Brain microvascular endothelial cell (primary cell): ENCODE measurements at regions not wholly inside any gene's neighbourhood (a gene's known extent, or its start where the extent isn't known, plus 50 kb on each side); places are given as distances from the start of the nearest gene placed in this dataset.

Experiments used
- DNase-seq: peaks from one replicate; pipeline ENCODE4 v3.0.0-alpha.2; 2020
- H3K27ac ChIP-seq: fragments of 250-450 bp; sonication (Bioruptor Pico); 2 replicates; pipeline ENCODE4 v1.5.1; 2020; ENCODE audit warnings: mild to moderate bottlenecking, moderate library complexity
- H3K27me3 ChIP-seq: fragments of 250-450 bp; sonication (Bioruptor Pico); replicated peaks from 2 replicates; pipeline ENCODE4 v1.5.1; 2020; ENCODE audit warnings: mild to moderate bottlenecking
- H3K36me3 ChIP-seq: fragments of 250-450 bp; sonication (Bioruptor Pico); replicated peaks from 2 replicates; pipeline ENCODE4 v1.5.1; 2020; ENCODE audit warnings: mild to moderate bottlenecking
- H3K4me3 ChIP-seq: 2 replicates; pipeline ENCODE4 v1.5.1; 2011; ENCODE audit warnings: low read depth, mild to moderate bottlenecking, control low read depth, low read length, moderate library complexity
- CTCF ChIP-seq: IDR thresholded peaks from 2 replicates; pipeline ENCODE4 v1.5.1; 2011; ENCODE audit warnings: low read depth, mild to moderate bottlenecking, moderate library complexity, low read length, control low read depth, inconsistent platforms; ENCODE audit errors: missing control alignments
- in situ Hi-C: cut with HindIII; loops from 2 replicates; pipeline ENCODE4 v1.10.0; 2017; ENCODE audit warnings: low sequenced_read_pairs, low pct_ligation_motif_present

- no peak for DNase-seq
- H3K27ac ChIP-seq = no peak overlapping the region
- no peak for TF ChIP-seq CTCF
- H3K36me3 ChIP-seq = no peaks in the 10 kb centered on the region
- no peaks in the 10 kb centered on the region for H3K27me3 ChIP-seq
- H3K4me3 ChIP-seq = no peak overlapping the region
- in situ Hi-C loops = no loop called here
Observed at GRCh38 chr2:223386189-223386588, 216.0 kb downstream of the SCG2 start.

- no peak for DNase-seq
- in situ Hi-C loops = no loop called here
- H3K36me3 ChIP-seq = no peaks in the 10 kb centered on the region
- no peaks in the 10 kb centered on the region for H3K27me3 ChIP-seq
- H3K4me3 ChIP-seq = no peak overlapping the region
- TF ChIP-seq CTCF = no peak
- H3K27ac ChIP-seq = no peak overlapping the region
Observed at GRCh38 chr2:223386984-223387383, 215.2 kb downstream of the SCG2 start.

- no peaks in the 10 kb centered on the region for H3K27me3 ChIP-seq
- DNase-seq = no peak
- TF ChIP-seq CTCF = no peak
- H3K4me3 ChIP-seq = no peak overlapping the region
- no peaks in the 10 kb centered on the region for H3K36me3 ChIP-seq
- H3K27ac ChIP-seq = no peak overlapping the region
- in situ Hi-C loops = no loop called here
Observed at GRCh38 chr2:223389624-223390023, 212.5 kb downstream of the SCG2 start.

GRCh38 chr2:223396993-223397392 is 205.2 kb downstream of the SCG2 start:
- no peak for TF ChIP-seq CTCF
- Histone ChIP-seq H3K4me3 (no peak overlapping the region), H3K36me3 (no peaks in the 10 kb centered on the region), H3K27ac (no peak overlapping the region), H3K27me3 (no peaks in the 10 kb centered on the region)
- no peak for DNase-seq
- in situ Hi-C loops = no loop called here

- in situ Hi-C loops = no loop called here
- no peak for TF ChIP-seq CTCF
- H3K36me3 ChIP-seq = no peaks in the 10 kb centered on the region
Observed at GRCh38 chr2:223399357-223399957, 202.7 kb downstream of the SCG2 start.

GRCh38 chr2:223404616-223405015 is 197.5 kb downstream of the SCG2 start:
- no peaks in the 10 kb centered on the region for H3K27me3 ChIP-seq
- no peak for DNase-seq
- no peak overlapping the region for H3K27ac ChIP-seq
- no peak for TF ChIP-seq CTCF
- H3K4me3 ChIP-seq = no peak overlapping the region
- no peaks in the 10 kb centered on the region for H3K36me3 ChIP-seq
- in situ Hi-C loops = no loop called here

More at GRCh38 chr2:223399357-223399957, 202.7 kb downstream of the SCG2 start:
- Histone ChIP-seq H3K4me3 (no peak overlapping the region), H3K27me3 (no peaks in the 10 kb centered on the region), H3K27ac (no peak overlapping the region)
- DNase-seq = no peak
